Prostate gland (tissue), 2 donors: ENCODE measurements at regions not wholly inside any gene's neighbourhood (a gene's known extent, or its start where the extent isn't known, plus 50 kb on each side); places are given as distances from the start of the nearest gene placed in this dataset.

ENCODE experiments used
- CTCF ChIP-seq, 4 experiments: fragments of 200-600 bp in 2 of 4; fragments of 450-650 bp in 2 of 4; sonication (generic) in 2 of 4; IDR thresholded peaks; 1 replicate in 3 of 4; 2 replicates in 1 of 4; pipeline ENCODE4 v1.5.1; 2016 to 2019; ENCODE audit warnings: antibody characterized with exemption in 4 of 4, mild to moderate bottlenecking in 2 of 4, moderate library complexity in 2 of 4
- POLR2A ChIP-seq: fragments of 450-650 bp; IDR thresholded peaks from one replicate; pipeline ENCODE4 v1.6.1; 2016; ENCODE audit warnings: antibody characterized with exemption, mild to moderate bottlenecking
- POLR2AphosphoS5 ChIP-seq: sonication (generic); formaldehyde crosslinking; IDR thresholded peaks from one replicate; pipeline ENCODE4 v1.6.1; 2017; ENCODE audit warnings: antibody characterized with exemption

GRCh38 chr16:65713181-65713808 lies 591.4 kb upstream of the CDH11 start:
- TF ChIP-seq CTCF (IDR thresholded peaks at IDR 0.05) (no peak), POLR2AphosphoS5 (no peak), POLR2A (no peak)
